Pancreas (tissue), 10 donors: ENCODE measurements at regions not wholly inside any gene's neighbourhood (a gene's known extent, or its start where the extent isn't known, plus 50 kb on each side); places are given as distances from the start of the nearest gene placed in this dataset.

Experiments
- ATAC-seq, 4 donors: fragments of 200-7000 bp; cut with Tn5 transposase; one replicate each; pipeline versions ENCODE4 v1.8.0 to v1.9.1; 2020; ENCODE audit warnings: mild to moderate bottlenecking in 4 of 4, moderate library complexity in 4 of 4
- DNase-seq, 6 donors: peaks; one replicate each; pipeline ENCODE4 v3.0.0-alpha.2; 2020
- FAIRE-seq: peaks from 2 replicates; lab custom pipeline; 2012; peaks lifted over from hg19 to GRCh38; lab: Jason Lieb, UNC
- H3K27ac ChIP-seq, 4 donors: fragments of 200-600 bp; sonication (generic); 1 replicate in 3 of 4; 2 replicates in 1 of 4; pipeline versions ENCODE4 v1.5.0 to v1.8.0; 2020
- H3K27me3 ChIP-seq, 4 donors: fragments of 200-600 bp; one replicate each; pipeline ENCODE4 v1.8.0; 2021
- H3K36me3 ChIP-seq, 3 donors: fragments of 200-600 bp; sonication (generic) in 1 of 3; one replicate each; pipeline versions ENCODE4 v1.5.0 to v1.8.0; 2020 to 2021
- H3K4me1 ChIP-seq, 3 donors: fragments of 200-600 bp; one replicate each; pipeline ENCODE4 v1.8.0; 2021
- H3K4me3 ChIP-seq, 4 donors: fragments of 200-600 bp; sonication (generic) in 2 of 4; one replicate each; pipeline versions ENCODE4 v1.5.0 to v1.8.0; 2020 to 2021
- H3K9me3 ChIP-seq, 4 donors: fragments of 200-600 bp; one replicate each; pipeline ENCODE4 v1.8.0; 2021
- WGBS, 2 donors: extraction: QIAGEN DNeasy Blood & Tissue Kit; methylation state at CpG; one replicate each; pipeline ENCODE4 v1.1.7; 2013; 5-methylcytosine and 5-hydroxymethylcytosine counted together
- intact Hi-C, 3 donors: fragments of 100-400 bp; cut with DNase I; formaldehyde crosslinking; loops; one replicate each; pipeline versions ENCODE4 v1.11.1 to v1.14.2; 2022
- TF ChIP-seq, protein P1 (sequence below), 4 donors: fragments of 200-600 bp; sonication (generic) in 3 of 4; IDR thresholded peaks; one replicate each; pipeline versions ENCODE4 v1.5.0 to v1.8.0; 2021; ENCODE audit warnings: antibody characterized with exemption in 4 of 4
- donor health status: healthy with polysubstance abuse.
- donor health status: DM: no; HTN: no; CAD: no; lungs with moderate emphysema.
- donor health status: DM: no; HTN: no; CAD: no.
- donor health status: control.
- donor health status: control.
- donor health status: Bipolar disorder and iron deficiency.
- donor health status: DM: yes; HTN: yes; CAD: no.
- donor health status: DM: no; HTN: no; CAD: no.
- donor health status: DM: no; HTN: no; CAD: no.
- donor health status: DM: yes; HTN: yes; CAD: no.

DNA sequence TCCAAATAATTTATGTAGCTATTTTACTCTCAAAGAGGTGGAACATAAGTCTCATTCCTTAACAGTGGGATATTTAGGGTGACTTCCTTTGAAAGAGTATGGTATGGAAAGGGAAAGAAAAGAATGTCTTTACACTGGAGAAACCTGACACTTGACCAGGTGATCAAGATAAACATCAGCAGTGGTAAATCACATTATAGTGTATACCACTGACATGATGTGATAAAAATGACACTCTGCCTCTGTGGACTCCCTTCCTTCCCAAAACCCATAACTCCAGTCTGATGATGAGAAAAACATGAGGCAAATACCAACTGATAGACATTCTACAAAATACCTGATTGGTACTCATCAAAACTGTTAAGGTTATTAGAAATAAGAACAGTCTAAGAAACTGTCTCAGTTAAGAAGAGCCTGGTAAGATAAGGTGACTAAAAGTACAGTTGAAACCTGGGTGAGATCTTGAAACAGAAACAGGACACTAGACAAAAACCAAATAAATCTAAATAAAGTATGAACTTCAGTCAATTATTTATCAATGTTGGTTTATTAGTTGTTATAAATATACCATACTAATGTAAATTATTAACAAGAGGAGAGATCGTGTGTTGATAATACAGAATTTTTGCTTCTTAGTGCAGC lies 144.2 kb upstream of the PCDH18 start:
- intact Hi-C loops: no loop called here
- TF ChIP-seq, protein P1, sequence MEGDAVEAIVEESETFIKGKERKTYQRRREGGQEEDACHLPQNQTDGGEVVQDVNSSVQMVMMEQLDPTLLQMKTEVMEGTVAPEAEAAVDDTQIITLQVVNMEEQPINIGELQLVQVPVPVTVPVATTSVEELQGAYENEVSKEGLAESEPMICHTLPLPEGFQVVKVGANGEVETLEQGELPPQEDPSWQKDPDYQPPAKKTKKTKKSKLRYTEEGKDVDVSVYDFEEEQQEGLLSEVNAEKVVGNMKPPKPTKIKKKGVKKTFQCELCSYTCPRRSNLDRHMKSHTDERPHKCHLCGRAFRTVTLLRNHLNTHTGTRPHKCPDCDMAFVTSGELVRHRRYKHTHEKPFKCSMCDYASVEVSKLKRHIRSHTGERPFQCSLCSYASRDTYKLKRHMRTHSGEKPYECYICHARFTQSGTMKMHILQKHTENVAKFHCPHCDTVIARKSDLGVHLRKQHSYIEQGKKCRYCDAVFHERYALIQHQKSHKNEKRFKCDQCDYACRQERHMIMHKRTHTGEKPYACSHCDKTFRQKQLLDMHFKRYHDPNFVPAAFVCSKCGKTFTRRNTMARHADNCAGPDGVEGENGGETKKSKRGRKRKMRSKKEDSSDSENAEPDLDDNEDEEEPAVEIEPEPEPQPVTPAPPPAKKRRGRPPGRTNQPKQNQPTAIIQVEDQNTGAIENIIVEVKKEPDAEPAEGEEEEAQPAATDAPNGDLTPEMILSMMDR (IDR thresholded peaks at IDR 0.05): no peak
- 17 to 20% methylated on average over 1 of the region's 1 CpG for WGBS, 2 donors

DNA sequence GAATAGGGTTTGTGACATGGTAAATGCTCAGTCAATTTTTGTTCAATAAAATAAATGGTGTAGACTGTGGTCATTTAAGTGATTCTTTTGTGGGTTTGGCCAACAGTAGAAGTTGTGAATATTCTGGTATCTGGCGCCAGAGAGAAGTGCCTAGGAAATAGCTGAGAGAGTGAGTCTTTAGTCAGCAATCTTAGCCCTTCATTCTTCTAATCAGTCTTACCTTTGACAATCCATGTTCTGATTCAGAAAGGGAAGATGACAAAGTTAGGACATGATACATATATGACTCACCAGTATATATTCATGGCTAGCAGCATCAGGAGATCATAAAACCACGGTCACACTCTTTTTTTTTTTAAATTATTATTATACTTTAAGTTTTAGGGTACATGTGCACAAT lies 141.8 kb upstream of the PCDH18 start:
- 54 to 60% methylated on average over 2 of the region's 2 CpGs for WGBS, 2 donors
- Histone ChIP-seq H3K4me3 (no peak overlapping the region), H3K9me3 (no peaks in the 10 kb centered on the region), H3K4me1 (no peaks in the 10 kb centered on the region), H3K36me3 (no peaks in the 10 kb centered on the region), H3K27me3 (no peaks in the 10 kb centered on the region), H3K27ac (no peak overlapping the region)
- FAIRE-seq: no peak
- TF ChIP-seq, protein P1 (IDR thresholded peaks at IDR 0.05): no peak
- no peak for DNase-seq
- intact Hi-C loops: no loop called here
- no peak for ATAC-seq

More for the DNA sequence above, 144.2 kb upstream of the PCDH18 start:
- ATAC-seq (no peak), DNase-seq (no peak), FAIRE-seq (no peak)
- no peak overlapping the region for H3K4me3 ChIP-seq
- no peaks in the 10 kb centered on the region for H3K36me3 ChIP-seq
- no peaks in the 10 kb centered on the region for H3K27me3 ChIP-seq
- H3K4me1 ChIP-seq: no peaks in the 10 kb centered on the region
- H3K27ac ChIP-seq: no peak overlapping the region
- H3K9me3 ChIP-seq: no peaks in the 10 kb centered on the region

DNA sequence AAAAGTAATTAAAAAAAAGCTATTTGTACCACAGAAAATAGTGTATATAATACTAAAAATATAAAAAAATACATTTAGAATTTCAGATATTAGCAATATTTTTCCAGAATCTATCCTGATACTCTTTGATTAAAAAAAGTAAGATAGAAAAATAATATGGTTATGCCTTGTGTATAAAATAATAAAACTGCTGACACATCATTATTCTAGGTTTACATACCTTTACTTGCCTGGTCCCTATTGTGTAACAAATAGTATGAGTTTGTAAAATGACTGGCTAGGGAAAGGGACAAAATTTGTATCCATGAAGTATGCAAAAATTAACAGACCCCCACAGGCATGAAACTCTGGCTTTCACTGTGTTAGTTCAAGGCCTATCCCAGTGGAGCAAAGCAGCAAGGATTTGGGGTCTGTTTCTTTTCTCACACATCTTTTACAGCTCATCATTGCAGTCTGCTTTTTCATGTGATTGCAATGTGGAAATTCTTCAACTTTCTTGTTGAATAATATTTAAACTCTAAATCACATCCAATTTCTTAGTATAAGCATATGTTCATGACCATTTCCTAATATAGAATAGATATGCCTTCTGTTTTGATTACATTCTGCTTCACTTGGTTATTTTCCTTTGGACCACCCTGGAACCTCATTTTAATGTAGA lies 136.7 kb upstream of the PCDH18 start:
- intact Hi-C loops: no loop called here
- H3K27ac ChIP-seq: no peak overlapping the region
- no peaks in the 10 kb centered on the region for H3K4me1 ChIP-seq
- ATAC-seq (no peak), FAIRE-seq (no peak), DNase-seq (no peak)
- H3K9me3 ChIP-seq: no peaks in the 10 kb centered on the region
- no peak overlapping the region for H3K4me3 ChIP-seq
- H3K27me3 ChIP-seq: no peaks in the 10 kb centered on the region
- TF ChIP-seq, protein P1 (IDR thresholded peaks at IDR 0.05): no peak
- H3K36me3 ChIP-seq: no peaks in the 10 kb centered on the region

DNA sequence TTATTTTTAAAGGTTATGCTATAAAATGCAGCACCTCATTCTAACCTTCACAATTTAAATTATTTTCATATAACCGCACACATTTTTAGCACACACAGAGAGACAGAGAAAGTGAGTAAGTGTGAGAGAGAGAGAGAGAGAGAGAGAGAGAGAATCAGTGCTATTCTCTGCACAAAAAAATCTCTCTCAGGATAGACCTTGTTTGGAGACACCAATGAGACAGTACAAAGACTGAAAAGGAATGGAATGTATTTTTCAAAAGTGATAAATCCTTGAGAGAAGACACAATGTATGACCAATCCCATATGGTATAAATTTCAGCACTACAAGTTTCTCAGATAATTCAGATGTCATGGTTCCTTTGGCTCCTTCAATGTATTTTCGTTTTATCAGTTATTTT lies 132.1 kb upstream of the PCDH18 start:
- no peak overlapping the region for H3K27ac ChIP-seq
- intact Hi-C loops: no loop called here
- H3K4me1 ChIP-seq: no peaks in the 10 kb centered on the region
- no peaks in the 10 kb centered on the region for H3K36me3 ChIP-seq
- FAIRE-seq: no peak
- WGBS, 2 donors: 52 to 61% methylated on average over 2 of the region's 2 CpGs
- TF ChIP-seq, protein P1 (IDR thresholded peaks at IDR 0.05): no peak
- no peaks in the 10 kb centered on the region for H3K27me3 ChIP-seq
- DNase-seq: no peak
- no peak overlapping the region for H3K4me3 ChIP-seq
- H3K9me3 ChIP-seq: no peaks in the 10 kb centered on the region
- no peak for ATAC-seq

DNA sequence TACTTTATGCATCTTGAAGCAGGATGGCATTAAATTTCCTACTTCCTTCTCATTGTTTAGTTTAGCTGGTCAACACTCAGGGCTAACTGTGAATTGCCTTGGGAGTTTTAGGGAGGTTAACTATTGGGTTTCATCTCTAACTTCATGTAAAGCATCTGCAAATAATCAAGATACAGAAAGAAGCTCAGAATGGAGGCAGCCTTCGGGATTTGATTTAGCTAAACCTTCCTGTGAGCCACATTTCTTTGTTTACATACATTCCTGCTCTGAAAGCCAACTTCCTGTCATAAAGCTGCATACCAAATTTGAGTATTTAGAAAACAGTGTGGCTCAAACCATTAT lies 131.7 kb upstream of the PCDH18 start:
- ATAC-seq: peak in 1 of 4 donors; percentile 40
- intact Hi-C loops: no loop called here
- no peak for FAIRE-seq
- WGBS, 2 donors: 3 to 6% methylated on average over 1 of the region's 1 CpG
- Histone ChIP-seq H3K36me3 (no peaks in the 10 kb centered on the region), H3K4me1 (no peaks in the 10 kb centered on the region), H3K4me3 (no peak overlapping the region), H3K27me3 (no peaks in the 10 kb centered on the region), H3K27ac (no peak overlapping the region), H3K9me3 (no peaks in the 10 kb centered on the region)
- DNase-seq: no peak
- TF ChIP-seq, protein P1 (IDR thresholded peaks at IDR 0.05): no peak
